NCI-H510A (cell line): ENCODE measurements at regions not wholly inside any gene's neighbourhood (a gene's known extent, or its start where the extent isn't known, plus 50 kb on each side); places are given as distances from the start of the nearest gene placed in this dataset.

Experiments used
- DNase-seq: peaks from one replicate; lab custom pipeline; 2025; lab: John Stamatoyannopoulos, UW

DNA sequence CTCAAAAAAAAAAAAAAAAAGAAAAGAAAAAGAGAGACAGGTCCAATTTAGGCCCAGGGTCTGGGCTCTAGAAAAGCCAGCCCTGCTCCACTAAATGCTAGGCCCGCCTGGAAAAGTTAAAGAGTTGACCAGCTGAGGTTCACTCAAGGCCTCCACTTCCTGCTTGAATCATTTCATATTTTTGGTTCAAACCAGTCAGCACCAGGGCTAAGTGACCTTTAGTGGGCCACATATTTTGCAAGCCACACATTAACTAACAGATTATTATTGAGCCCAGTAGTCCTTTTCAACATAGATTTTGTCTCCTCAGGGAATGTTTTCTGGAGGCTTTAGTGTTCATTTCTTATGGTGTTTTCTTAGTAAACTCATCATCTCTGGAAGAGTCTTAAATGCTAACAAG is 156.6 kb downstream of the TLR4 start:
- no peak for DNase-seq

- no peak for DNase-seq
Observed at GRCh38 chr9:117864385-117865057, 160.3 kb downstream of the TLR4 start.

- DNase-seq: no peak
Observed at GRCh38 chr9:117868594-117868993, 164.4 kb downstream of the TLR4 start.

DNA sequence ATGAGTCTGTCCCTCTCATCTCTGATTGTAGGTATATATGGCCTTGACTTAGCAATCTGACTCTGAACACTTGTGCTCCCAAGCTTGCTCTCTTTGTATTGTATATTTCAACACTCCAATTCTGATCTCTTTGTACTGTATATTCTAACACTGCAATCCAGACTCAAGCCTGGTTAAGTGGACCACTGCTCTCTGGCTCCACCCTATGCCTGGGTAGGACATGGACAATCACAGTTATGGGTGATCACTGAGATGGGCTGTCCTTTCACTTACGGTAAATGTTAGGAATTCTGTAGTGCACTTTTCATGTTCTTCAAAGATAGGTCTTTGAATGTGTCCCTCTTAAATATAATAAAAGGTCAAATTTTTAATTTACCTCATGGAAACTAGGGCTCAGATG is 165.1 kb downstream of the TLR4 start:
- DNase-seq: no peak

DNA sequence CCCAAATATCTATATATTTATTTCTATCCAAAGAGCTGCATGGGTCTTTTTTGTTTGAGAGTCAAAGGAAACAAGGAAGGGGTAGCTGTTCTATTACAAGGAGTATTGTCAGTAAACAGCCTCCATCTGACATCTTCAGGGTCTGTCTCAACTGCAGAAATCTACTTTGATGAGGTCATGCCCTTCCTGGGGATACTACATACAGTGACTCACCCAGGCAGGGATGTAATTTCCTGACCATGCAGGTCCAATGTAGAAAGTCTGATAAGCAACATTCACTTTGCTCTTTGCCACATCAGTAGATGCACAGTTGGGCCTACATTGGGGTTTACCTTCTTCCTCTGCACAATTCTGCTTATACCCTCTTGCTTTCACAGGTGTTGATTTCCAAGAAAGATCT is 165.5 kb downstream of the TLR4 start:
- no peak for DNase-seq

- DNase-seq: no peak
Observed at GRCh38 chr9:117873664-117874063, 169.5 kb downstream of the TLR4 start.

DNA sequence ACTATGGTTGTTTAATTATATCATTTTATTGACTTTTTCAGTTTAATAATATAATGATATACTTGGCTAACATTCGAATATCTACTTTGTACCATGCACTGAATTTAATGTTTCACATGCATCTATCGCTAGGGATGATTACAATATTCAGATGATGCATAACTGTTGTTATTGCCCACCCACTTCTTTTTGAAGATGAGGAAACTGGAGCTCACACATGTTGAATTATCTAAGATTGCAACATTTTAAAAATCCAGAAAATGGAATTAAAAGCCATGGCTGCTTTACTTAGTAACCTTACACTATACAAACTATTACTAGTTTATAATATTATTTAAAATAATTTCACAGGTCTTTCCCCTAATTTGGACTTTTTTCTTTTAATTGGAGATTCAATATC is 171.7 kb downstream of the TLR4 start:
- no peak for DNase-seq

- no peak for DNase-seq
Observed at GRCh38 chr9:117882171-117882570, 178.0 kb downstream of the TLR4 start.

GRCh38 chr9:117886616-117887015 is 182.4 kb downstream of the TLR4 start:
- no peak for DNase-seq

DNA sequence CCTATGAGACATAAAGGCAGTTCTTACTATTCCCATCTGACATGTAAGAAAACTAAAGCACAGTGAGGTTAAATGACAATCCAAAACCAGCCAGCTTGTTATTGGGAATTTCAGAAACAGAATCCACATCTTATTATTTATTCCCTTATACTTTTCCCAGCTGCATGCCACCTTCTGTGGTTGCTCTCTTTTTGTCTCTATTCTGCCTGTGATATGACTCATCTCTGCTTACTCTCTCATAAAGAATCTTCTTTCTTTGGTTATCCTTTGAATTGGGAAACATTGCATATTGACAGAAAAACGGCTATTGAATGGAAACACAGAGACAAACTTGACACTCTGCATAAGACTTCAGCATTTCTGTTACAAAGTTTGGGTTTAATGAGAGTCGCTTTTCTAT is 183.2 kb downstream of the TLR4 start:
- DNase-seq: no peak

GRCh38 chr9:117887941-117888340 is 183.7 kb downstream of the TLR4 start:
- DNase-seq: no peak

- no peak for DNase-seq
Observed at GRCh38 chr9:117903453-117903852, 199.2 kb downstream of the TLR4 start.

GRCh38 chr9:117906763-117907162 is 202.6 kb downstream of the TLR4 start:
- no peak for DNase-seq

DNA sequence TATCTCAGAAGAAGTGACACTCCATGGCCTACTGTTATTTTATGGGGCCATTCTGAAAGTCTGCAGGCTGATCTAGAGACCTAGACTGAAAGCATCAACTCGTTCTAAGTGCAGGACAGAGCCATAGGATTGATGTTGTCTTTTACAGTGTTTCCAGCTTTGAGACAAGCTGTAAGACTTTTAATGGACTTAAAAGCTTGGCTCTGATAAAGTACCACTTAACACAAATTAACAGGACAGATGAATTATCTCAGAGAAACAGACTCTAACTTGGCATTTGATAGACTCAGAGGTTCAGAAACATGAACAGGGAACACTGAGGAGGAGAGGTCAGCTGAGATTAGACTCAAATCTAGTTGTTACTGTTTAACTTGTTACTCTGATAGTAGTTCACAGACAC is 203.2 kb downstream of the TLR4 start:
- DNase-seq: no peak

DNA sequence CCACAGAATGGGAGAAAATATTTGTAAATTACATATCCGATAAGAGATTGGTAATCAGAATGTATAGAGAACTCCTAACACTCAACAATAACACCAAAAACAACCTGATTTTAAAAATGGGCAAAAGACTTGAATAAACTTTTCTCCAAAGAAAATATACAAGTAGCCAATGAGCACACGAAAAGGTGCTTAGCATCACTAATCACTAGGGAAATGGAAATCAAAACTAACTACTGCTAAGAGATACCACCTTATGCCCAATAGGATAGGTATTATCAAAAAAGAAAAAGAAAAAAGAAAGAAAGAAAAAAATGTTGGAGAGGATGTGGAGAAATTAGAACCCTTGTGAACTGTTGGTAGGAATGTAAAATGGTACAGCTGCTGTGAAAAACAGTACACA is 212.1 kb downstream of the TLR4 start:
- DNase-seq: no peak

- DNase-seq: no peak
Observed at GRCh38 chr9:117917873-117918272, 213.7 kb downstream of the TLR4 start.

GRCh38 chr9:117919538-117919937 is 215.3 kb downstream of the TLR4 start:
- no peak for DNase-seq

DNA sequence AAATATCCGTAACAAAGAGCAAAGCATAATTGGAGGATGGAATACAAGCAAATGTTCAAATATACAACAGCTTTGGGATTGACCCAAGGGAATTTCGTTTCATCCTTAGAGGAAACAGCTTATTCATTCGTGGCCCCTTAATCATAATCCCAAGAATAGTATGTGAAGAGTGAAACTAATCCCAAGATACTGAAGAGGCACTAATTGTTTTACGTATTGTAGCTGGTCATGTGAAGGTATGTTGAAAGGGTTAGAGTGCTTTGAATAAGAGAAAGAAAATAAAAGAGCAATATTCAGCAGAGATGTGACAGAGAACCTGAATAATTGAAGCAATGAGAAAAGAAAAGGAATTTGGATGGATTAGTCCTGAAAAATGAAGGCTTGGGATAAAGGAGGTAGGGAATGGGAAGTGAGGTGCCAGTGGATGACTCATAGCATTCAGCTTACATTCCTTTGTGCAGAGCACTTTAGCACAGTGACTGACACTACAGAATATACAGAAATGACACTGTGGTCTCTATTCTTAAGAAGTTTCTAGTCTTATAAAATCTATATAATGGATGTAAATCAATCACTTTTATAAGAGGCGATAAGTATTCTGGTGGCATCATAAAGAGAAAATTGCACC is 221.9 kb downstream of the TLR4 start:
- DNase-seq: no peak

GRCh38 chr9:117927354-117927753 is 223.2 kb downstream of the TLR4 start:
- no peak for DNase-seq

DNA sequence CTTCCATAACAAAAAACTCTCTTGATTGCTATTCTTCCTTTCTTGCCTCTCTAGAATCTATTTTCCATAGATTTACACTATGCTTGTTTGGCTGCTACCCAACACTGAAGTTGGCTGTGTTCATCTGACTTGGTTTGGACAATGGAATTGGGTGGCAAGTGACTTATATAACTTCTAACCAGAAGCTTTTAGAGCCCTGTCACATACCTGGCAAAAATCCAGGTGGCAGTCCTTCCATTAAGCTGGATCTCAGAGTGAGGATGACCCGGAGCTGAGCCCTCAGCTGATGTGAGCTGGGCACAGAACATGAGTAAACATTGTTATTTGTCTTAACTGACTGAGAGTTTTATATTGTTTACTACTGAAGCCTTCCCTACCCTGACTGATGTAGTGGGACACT is 225.7 kb downstream of the TLR4 start:
- no peak for DNase-seq

DNA sequence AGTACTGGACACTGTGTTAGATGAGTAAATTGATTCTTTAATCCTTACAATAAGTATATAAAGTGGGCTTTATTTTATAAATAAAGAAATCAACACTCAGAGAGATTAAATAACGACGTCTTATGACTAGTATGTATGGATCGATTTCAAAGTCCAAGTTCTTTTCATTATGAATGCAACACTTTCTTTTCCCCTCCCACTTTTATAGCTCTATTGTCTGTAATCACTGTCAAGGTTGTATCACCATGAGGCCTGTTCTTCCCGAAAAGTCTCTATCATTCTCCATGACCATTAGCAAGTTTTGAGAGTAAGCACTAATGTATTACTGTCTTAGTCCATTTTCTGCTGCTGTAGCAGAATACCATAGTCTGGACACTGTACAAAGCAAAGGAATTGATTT is 228.4 kb downstream of the TLR4 start:
- DNase-seq: no peak

DNA sequence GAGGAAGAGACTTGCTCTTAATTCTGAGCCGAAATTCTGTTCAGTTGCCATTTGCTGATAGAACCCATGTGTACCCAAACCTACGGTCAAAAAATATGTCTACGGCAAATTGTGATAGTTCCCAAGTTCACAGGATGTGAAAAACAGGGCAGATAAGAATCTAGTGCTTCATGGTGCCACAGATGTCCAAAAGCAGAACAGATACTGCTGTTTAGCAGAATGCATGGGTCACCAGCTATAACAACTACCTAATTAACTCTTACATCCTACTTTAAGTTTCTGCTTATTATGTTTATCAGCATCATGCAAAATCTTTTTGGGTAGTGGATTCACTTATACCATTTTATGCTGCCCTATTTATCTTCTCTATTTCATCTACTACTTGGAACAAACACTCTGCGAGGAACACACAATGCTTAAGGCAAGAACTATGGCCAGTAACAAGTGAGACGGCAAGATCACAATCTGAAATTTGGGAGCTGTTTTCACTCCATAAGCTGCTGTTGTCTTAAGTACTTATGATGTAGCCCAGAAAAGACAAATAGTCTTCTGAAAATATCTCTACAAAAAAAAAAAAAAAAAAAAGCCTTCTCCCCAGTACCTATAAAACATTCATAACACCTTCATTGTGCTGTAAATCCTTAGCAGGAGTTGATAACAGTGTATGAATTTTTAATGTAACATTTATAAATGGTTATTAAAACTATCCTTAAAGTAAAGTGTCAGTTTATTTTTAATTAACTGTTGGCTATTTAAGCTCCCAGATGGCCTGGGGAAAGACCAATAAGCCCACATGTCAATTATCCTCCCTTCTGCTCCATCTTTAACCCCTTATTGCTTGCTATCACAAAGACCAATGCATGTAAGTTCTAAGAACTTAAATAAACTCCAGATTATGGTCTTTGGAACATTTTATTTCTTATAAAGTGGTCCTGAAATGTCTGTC is 232.3 kb downstream of the TLR4 start:
- DNase-seq: no peak

- DNase-seq: no peak
Observed at GRCh38 chr9:117938086-117938485, 233.9 kb downstream of the TLR4 start.
